HG03460 (cell line): ENCODE measurements at regions not wholly inside any gene's neighbourhood (a gene's known extent, or its start where the extent isn't known, plus 50 kb on each side); places are given as distances from the start of the nearest gene placed in this dataset.
"Not testable (repeated sequence)": the region's sequence is repeated elsewhere in the genome, so short reads cannot be mapped to it uniquely, and the experiment has no call there.

Experiments
- ATAC-seq: cut with Tn5 transposase; IDR thresholded peaks from one replicate; pipeline ENCODE4 v1.9.1; 2021; ENCODE audit not compliant: unreplicated experiment

DNA sequence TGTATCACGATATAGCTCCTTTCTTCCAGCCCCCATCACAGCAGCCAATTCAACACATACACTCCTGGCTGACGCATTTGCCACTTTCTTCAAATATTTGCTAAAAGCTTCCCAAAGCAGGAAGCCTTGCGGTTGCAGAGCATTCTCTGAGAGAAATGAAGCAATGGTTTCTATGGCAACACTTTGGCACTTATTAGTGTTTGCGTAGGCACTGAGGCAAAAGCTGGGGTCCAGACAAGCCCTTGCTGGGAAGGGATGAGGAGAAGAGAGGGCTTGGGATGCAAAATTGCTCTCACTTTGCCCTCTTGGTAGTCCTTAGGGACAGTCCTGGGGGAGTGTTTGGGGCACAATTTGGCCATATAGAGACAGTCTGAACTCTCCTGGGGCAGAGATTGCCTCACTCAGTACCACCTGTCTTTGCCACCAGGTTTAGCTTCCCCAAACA is 55.0 kb upstream of the PAK3 start:
- no peak for ATAC-seq

DNA sequence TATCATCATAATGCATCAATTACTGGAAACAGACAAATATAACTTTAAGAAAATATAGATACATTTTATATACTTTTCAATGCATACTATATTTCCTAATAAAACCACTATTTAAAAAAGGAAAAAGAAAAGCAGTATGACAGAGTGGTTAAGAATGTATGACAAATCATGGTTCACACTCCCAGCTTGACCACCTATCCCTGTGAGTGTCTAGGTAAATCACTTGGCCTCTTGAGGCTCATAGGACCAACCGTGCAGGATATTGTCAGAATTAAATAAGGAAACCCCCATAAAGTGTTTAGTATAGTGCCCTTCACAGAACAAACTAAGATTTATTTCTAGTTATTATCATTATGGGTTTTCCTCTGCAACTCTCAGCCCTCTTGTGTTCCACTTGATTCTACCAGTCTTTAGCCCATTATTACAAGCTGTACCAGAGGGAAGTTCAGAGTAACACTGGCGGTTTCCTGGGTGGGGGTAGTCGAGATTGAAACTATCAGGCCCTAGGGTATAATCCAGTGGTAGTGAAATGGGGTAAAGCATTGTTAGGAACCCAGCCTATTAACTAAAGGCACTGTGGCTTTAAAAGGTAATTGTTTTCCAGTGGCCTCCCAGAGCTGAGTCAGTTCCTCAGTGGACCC is 55.5 kb upstream of the PAK3 start:
- no peak for ATAC-seq

- ATAC-seq, result no peak
Observed at GRCh38 chrX:111039606-111040005, 56.4 kb upstream of the PAK3 start.

DNA sequence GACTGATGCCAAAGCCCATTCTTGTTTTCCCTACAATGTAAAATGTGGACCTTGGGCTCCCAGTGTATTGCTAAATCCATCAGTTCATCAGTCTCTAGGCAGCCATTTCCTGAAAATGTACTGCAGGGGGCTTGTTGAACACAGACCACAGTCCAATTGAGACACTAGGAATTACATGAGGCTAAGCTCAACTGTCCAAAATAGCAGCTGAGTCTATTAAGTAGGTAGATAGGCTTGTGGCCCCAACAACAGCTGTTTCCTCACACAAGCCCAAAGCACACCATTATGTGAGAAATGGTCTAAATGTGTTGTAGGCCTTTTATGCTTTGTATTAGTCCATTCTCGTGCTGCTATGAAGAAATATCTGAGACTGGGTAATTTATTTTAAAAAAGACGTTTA is 60.0 kb upstream of the PAK3 start:
- ATAC-seq, result no peak

- ATAC-seq, result no peak
Observed at GRCh38 chrX:111035256-111035655, 60.7 kb upstream of the PAK3 start.

DNA sequence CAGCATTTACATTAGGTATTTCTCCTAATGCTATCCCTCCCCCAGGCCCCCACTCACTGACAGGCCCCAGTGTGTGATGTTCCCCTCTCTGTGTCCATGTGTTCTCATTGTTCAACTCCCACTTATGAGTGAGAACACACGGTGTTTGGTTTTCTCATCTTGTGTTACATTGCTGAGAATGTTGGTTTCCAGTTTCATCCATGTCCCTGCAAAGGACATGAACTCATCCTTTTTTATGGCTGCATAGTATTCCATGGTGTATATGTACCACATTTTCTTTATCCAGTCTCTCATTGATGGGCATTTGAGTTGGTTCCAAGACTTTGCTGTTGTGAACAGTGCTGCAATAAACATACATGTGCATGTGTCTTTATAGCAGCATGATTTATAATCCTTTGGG is 73.0 kb upstream of the PAK3 start:
- ATAC-seq, result not testable (repeated sequence)

DNA sequence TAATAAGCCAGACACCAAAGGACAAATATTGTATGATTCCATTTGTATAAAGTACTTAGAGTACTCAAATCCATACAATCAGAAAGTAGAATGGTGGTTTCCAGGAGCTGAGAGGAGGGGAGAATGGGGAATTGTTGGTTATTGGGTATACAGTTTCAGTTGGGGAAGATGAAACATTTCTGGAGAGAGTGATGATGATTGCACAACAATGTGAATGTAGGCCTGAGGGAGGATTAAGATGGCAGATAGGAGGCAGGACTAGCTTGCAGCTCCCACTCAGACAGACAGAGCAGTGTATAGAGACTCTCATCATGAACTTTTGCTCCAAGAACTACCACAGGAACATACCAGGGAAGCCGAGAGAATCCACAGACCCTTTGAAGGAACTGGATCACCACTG is 75.7 kb upstream of the PAK3 start:
- no peak for ATAC-seq

GRCh38 chrX:111013778-111014455 is 82.1 kb upstream of the PAK3 start:
- ATAC-seq, result no peak

DNA sequence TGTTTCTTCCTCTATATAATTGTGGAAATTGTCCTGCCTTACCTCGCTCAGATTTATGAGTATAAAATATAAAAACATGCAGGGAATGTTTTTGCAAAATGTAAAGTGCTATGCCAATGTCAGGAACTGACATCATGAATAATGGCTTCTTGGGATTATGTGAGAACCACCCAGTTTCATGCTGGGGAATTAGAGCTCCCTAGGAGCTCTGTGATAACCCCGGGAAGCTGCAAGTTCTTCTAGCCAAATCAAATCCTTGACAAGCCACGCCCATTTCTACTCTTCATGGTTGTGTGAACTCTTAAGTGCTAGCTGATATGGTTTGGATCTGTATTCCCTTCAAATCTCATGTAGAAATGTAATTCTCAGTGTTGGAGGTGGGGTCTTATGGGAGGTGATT is 85.9 kb upstream of the PAK3 start:
- no peak for ATAC-seq

DNA sequence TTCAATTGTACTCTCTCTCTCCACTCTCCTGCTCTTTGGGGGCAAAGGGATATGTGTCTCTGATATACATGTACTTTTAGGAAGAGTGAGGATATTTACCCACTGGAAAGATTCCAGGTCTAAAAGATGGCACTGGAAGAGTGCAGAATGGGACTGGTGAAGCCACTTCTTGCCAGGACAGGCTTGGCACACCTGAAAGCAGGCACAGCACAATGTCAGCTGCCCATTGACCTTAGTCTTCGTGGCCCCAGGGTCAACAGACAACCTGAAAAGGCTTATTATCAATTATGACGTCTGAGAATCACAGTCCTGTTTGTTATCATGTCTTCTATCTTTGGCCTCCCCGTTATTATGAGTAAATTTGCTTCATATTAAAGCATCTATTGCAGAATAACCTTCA is 86.7 kb upstream of the PAK3 start:
- ATAC-seq, result no peak

DNA sequence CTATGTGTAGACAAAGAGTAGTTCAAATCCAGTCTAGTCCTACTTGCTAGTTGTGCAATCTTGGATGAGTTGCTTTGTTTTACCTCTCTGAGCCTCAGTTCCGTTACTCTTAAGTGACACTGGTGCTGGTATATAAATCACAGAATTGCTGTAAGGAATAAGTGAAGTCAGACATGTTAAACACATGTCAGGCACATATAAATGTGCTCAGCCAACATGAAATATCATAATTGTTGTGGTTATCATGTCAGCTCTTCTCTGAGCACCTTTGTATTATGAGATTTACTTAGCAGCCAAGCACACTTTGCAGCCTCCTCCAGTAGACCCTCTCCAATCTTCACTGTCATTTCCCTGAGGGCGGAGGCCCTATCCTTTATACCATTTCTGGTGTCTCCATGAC is 87.9 kb upstream of the PAK3 start:
- ATAC-seq, result no peak

DNA sequence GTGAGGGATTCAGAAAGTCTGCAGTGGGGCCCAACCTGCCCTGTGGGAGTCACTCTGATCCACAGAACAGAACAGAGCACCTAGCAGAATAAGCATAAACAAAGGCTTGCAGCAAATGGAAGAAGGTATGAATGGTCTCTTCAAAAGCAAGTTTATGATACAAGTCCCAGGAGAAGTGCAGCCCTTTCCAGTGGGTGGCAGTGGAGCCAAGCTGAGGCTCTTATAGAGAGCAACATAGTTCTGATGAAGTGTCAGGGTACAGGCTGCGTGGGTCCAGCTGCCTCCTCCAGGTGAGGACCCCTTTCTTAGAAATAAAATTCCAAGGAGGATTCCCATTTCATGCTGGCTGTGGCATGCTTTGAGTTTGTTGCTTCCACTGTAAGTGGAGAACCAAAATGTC is 88.8 kb upstream of the PAK3 start:
- ATAC-seq, result no peak

DNA sequence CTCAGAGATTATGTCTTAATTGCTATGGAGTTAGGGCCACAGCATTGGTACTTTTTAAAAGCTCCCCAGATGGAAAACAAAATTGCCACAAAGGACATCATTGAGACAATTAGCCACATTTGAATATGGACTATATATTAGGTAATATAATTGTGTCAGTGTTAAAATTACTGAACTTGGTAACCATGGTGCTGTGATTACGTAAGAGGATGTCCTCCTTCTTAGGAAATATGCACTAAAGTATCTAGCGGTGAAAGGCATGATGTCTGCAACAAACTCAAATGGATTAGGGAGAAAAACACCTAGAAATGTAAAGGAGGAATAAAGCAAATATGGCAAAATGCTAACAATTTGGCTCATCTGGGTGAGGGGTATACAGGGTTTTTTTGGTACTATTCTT is 89.9 kb upstream of the PAK3 start:
- no peak for ATAC-seq

GRCh38 chrX:111005166-111005565 is 90.8 kb upstream of the PAK3 start:
- ATAC-seq, result no peak

GRCh38 chrX:111003118-111003517 is 92.9 kb upstream of the PAK3 start:
- no peak for ATAC-seq

DNA sequence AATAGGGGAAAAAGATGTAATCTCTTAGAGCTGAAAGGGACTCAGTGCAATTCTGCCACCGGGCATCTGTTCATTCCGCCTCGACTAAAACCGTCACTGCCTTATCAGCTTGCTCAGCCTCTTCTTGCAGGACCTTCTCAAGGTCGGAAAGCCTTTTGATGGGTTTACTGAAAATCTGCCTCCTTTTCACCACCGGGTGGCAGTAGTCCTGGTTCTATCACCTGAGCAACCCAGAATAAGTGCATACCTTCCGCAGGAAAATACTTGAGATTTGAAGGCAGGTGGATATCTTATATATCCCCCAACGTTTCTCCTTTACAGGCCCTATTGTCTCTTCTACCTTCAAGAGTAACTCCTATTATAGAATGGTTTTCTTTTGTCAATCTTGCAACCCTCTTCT is 103.4 kb upstream of the PAK3 start:
- ATAC-seq, result no peak

DNA sequence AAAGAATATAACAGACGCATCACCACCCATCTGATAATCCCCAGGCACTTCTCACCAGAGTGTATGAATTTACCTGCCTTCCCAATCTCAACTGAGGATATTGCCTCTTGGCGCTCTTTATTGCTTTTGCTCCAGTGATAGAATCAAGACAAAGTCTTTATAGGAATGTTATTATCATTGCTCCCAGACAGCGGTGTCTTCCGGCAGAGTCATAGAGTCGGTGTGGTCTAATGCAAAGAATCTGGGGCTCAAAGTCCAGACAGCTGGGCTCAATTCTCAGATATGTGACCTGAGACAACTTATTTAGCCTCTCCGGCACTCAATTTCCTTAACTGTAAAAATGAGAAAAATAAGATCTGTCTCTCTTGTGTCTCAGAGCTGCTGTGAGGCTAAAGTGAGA is 106.1 kb upstream of the PAK3 start:
- no peak for ATAC-seq

GRCh38 chrX:110989447-110989846 is 106.5 kb upstream of the PAK3 start:
- ATAC-seq, result no peak

DNA sequence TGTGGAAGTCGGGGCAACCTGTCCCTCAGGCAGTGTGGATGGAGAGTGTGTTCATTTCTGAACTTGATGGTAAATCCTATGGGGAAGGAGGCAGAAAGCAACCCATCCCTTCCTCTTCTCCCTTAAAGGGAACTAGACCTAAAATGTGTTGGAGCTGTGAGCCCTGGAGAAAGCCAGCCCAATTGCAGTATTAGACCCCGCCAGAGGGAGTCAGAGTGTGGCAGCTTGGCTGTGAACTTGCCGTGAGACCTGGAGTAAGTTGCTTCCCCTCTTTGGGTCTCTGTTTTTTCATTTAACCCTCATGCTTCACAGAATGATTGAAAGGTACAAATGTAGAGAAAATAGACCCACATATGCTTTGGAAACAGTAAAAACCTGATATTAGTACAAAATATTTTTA is 108.7 kb upstream of the PAK3 start:
- no peak for ATAC-seq

DNA sequence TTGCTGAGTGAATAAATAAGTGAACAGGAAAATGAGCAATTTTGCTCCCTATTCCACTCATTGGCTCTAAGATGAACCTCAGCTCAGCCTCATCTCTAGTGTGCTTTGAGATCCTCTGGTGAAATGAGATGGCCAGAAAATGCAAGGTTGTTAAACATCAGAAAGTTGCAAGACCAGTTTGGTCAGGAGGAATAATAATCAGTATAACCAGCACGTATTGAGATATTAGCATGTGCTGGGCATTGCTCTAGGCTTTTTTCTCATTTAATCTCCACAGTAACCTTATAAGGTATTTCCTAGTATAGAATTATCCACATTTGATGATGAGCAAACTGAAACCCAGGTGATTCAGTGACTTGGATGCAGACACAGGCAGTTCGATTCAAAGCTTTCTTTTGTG is 110.5 kb upstream of the PAK3 start:
- ATAC-seq, result no peak

- ATAC-seq, result no peak
Observed at GRCh38 chrX:110983024-110983423, 113.0 kb upstream of the PAK3 start.

DNA sequence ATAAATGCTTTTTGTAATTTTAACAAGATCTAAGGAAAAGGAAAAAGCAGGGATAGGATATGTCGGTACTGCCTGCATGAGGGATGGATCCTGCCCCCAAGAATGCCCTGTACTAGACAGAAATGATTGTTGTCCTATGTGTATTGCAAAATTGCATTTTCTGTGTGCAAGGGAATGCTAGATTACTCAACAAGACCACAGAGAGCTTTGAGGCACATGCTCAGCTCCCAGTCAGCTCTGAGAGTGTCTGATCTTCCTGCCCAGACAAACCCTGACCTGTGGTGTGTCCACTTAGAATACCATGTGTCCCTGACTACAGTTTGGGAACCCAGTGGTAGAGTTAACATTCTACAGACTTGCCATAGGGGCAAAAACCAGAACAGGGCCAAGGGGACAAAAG is 129.2 kb upstream of the PAK3 start:
- ATAC-seq, result no peak

DNA sequence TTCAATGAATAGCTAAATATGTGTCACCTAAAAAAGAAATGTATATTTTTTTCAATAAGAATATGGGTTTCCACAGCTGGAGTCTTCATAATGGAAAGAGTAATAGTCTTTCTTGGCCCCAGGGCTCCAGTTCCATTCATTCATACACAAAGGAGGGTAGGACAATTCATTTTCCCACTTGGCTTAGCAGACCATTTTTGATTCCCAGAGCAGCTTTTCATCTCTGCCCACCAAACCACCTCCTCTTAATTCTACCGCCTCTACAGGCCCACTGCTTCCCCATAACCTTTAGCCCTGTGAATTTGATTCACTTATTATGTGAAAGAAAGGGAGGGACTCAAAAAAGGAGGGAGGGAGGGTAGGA is 129.9 kb upstream of the PAK3 start:
- no peak for ATAC-seq
